Peyer's patch (tissue), 4 donors: ENCODE measurements at regions not wholly inside any gene's neighbourhood (a gene's known extent, or its start where the extent isn't known, plus 50 kb on each side); places are given as distances from the start of the nearest gene placed in this dataset.
"Not testable (repeated sequence)": the region's sequence is repeated elsewhere in the genome, so short reads cannot be mapped to it uniquely, and the experiment has no call there.

ENCODE experiments used
- DNase-seq, 3 donors: peaks; one replicate each; pipeline ENCODE4 v3.0.0-alpha.2; 2017 to 2019
- H3K27ac ChIP-seq, 4 donors: fragments of 200-600 bp; sonication (generic); one replicate each; pipeline ENCODE4 v1.5.1; 2016 to 2019
- H3K27me3 ChIP-seq, 2 donors: fragments of 200-600 bp; sonication (generic); one replicate each; pipeline ENCODE4 v1.5.1; 2019
- H3K36me3 ChIP-seq, 3 donors: fragments of 200-600 bp; sonication (generic); one replicate each; pipeline ENCODE4 v1.5.1; 2016 to 2019
- H3K4me1 ChIP-seq, 4 donors: fragments of 200-600 bp; sonication (generic); one replicate each; pipeline ENCODE4 v1.5.1; 2016 to 2019
- H3K4me3 ChIP-seq, 4 donors: fragments of 200-600 bp; sonication (generic); 1 replicate in 3 of 4; 2 replicates in 1 of 4; pipeline ENCODE4 v1.5.1; 2016 to 2019; ENCODE audit warnings: mild to moderate bottlenecking in 1 of 4
- H3K9me3 ChIP-seq, 4 donors: fragments of 200-600 bp; sonication (generic); one replicate each; pipeline ENCODE4 v1.5.1; 2016 to 2019; ENCODE audit warnings: mild to moderate bottlenecking in 1 of 4
- POLR2A ChIP-seq, 2 donors: fragments of 450-650 bp; IDR thresholded peaks; one replicate each; pipeline ENCODE4 v1.5.1; 2017; ENCODE audit warnings: antibody characterized with exemption in 2 of 2, mild to moderate bottlenecking in 2 of 2, moderate library complexity in 2 of 2
- TF ChIP-seq, protein P1 (sequence below), 6 experiments: fragments of 450-650 bp in 4 of 6; fragments of 200-600 bp in 2 of 6; sonication (generic) in 1 of 6; IDR thresholded peaks; one replicate each; pipeline ENCODE4 v1.5.1; 2017 to 2019; ENCODE audit warnings: antibody characterized with exemption in 6 of 6, mild to moderate bottlenecking in 3 of 6, moderate library complexity in 1 of 6

GRCh38 chr10:6803427-6803783, 223.3 kb upstream of the PRKCQ start:
- TF ChIP-seq POLR2A (IDR thresholded peaks at IDR 0.05), result no peak
- TF ChIP-seq, protein P1, sequence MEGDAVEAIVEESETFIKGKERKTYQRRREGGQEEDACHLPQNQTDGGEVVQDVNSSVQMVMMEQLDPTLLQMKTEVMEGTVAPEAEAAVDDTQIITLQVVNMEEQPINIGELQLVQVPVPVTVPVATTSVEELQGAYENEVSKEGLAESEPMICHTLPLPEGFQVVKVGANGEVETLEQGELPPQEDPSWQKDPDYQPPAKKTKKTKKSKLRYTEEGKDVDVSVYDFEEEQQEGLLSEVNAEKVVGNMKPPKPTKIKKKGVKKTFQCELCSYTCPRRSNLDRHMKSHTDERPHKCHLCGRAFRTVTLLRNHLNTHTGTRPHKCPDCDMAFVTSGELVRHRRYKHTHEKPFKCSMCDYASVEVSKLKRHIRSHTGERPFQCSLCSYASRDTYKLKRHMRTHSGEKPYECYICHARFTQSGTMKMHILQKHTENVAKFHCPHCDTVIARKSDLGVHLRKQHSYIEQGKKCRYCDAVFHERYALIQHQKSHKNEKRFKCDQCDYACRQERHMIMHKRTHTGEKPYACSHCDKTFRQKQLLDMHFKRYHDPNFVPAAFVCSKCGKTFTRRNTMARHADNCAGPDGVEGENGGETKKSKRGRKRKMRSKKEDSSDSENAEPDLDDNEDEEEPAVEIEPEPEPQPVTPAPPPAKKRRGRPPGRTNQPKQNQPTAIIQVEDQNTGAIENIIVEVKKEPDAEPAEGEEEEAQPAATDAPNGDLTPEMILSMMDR (IDR thresholded peaks at IDR 0.05), result no peak
- Histone ChIP-seq H3K4me3 (no peak overlapping the region), H3K27ac (no peak overlapping the region)

DNA sequence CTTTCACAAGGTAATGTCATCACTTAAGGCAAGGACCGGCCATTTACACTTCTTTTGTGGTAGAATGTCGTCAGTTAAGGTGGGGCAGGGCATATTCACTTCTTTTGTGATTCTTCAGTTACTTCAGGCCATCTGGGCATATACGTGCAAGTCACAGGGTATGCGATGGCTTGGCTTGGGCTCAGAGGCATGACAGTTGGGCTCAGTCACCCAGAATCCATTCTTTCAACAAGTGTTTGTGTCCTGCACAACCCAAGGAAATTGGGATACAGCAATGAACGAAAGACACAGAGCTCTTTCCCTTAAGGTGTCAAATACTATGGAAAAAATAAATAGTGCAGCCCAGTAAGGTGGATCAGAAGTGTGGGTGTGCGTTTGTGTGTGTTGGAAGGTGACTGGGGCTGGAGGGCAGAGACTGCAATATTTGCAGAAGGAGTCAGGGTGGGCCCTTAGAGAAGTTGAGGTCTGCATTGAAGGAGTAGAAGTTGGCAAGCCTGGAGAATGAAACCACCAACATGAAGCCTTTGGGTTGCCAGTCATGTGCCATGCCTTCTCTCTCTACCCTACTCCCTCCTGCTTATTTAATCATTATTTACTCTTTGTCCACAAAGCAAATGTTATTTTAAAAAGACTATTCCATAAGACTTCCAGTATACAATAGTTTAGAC, 222.8 kb upstream of the PRKCQ start:
- no peak for TF ChIP-seq POLR2A (IDR thresholded peaks at IDR 0.05)
- TF ChIP-seq, protein P1 (IDR thresholded peaks at IDR 0.05), result no peak
- H3K27ac ChIP-seq, result no peak overlapping the region
- no peak for DNase-seq

More at GRCh38 chr10:6803427-6803783, 223.3 kb upstream of the PRKCQ start:
- no peaks in the 10 kb centered on the region for H3K36me3 ChIP-seq
- H3K9me3 ChIP-seq, result no peaks in the 10 kb centered on the region
- H3K27me3 ChIP-seq, result no peaks in the 10 kb centered on the region
- DNase-seq, result no peak
- no peaks in the 10 kb centered on the region for H3K4me1 ChIP-seq

DNA sequence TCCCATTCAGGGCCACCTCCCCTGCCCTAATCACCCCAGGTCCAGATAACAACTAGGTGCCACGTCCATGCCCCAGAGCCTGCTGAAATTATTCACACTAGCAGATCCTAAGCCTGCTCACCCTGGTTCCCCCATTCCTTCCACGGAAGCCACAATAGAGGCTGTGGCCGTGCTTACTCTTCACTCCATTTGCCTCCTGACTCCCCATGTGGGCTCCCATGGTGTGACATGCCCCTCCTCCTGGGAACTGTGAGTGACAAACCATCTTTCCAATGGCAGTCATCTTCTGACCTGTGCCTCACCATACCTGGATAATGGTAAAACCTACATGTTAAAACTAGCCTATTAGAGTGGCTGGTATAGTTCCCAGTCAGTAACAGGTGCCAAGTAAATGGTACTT, 216.2 kb upstream of the PRKCQ start:
- H3K4me3 ChIP-seq, result no peak overlapping the region
- TF ChIP-seq, protein P1 (IDR thresholded peaks at IDR 0.05), result no peak
- TF ChIP-seq POLR2A (IDR thresholded peaks at IDR 0.05), result no peak
- H3K9me3 ChIP-seq, result no peaks in the 10 kb centered on the region
- H3K36me3 ChIP-seq, result no peaks in the 10 kb centered on the region
- H3K27me3 ChIP-seq, result no peaks in the 10 kb centered on the region
- no peak for DNase-seq
- H3K4me1 ChIP-seq, result no peaks in the 10 kb centered on the region
- H3K27ac ChIP-seq, result no peak overlapping the region

More for the DNA sequence above, 222.8 kb upstream of the PRKCQ start:
- H3K4me3 ChIP-seq, result no peak overlapping the region
- H3K27me3 ChIP-seq, result no peaks in the 10 kb centered on the region
- H3K36me3 ChIP-seq, result no peaks in the 10 kb centered on the region
- no peaks in the 10 kb centered on the region for H3K4me1 ChIP-seq
- H3K9me3 ChIP-seq, result no peaks in the 10 kb centered on the region

GRCh38 chr10:6795541-6795940, 215.5 kb upstream of the PRKCQ start:
- Histone ChIP-seq H3K27me3 (no peaks in the 10 kb centered on the region), H3K9me3 (no peaks in the 10 kb centered on the region), H3K27ac (no peak overlapping the region), H3K36me3 (no peaks in the 10 kb centered on the region), H3K4me3 (no peak overlapping the region), H3K4me1 (no peaks in the 10 kb centered on the region)
- no peak for DNase-seq
- TF ChIP-seq POLR2A (IDR thresholded peaks at IDR 0.05), result no peak
- TF ChIP-seq, protein P1 (IDR thresholded peaks at IDR 0.05), result no peak

GRCh38 chr10:6794841-6795240, 214.8 kb upstream of the PRKCQ start:
- not testable (repeated sequence) for H3K9me3 ChIP-seq, H3K4me1 ChIP-seq, H3K4me3 ChIP-seq, H3K27ac ChIP-seq, H3K27me3 ChIP-seq, H3K36me3 ChIP-seq, DNase-seq

GRCh38 chr10:6794441-6794840, 214.4 kb upstream of the PRKCQ start:
- Histone ChIP-seq H3K36me3 (no peaks in the 10 kb centered on the region), H3K4me3 (no peak overlapping the region), H3K4me1 (no peaks in the 10 kb centered on the region), H3K27ac (no peak overlapping the region), H3K9me3 (no peaks in the 10 kb centered on the region), H3K27me3 (no peaks in the 10 kb centered on the region)
- TF ChIP-seq, protein P1 (IDR thresholded peaks at IDR 0.05), result no peak
- TF ChIP-seq POLR2A (IDR thresholded peaks at IDR 0.05), result no peak
- no peak for DNase-seq
